ENCODE measurements at regions not wholly inside any gene's neighbourhood (a gene's known extent, or its start where the extent isn't known, plus 50 kb on each side); places are given as distances from the start of the nearest gene placed in this dataset.

DNA sequence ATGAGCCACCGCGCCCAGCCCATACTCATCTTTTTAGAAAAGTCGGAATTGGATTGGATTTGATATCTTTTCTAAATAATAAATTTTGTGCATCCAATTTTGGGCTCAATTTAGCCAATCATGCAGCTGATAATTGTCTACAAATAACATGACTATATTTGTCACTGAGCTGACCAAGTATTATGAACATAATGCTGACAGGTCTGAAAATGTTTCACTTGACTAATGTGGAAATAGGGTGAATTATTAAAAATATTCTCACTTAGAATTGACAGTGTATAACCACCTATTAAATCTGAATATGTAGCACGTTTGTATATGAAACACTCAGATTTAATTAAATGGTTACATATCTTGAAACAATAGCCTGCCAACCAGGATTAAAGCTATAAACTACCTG, 657.2 kb upstream of the FSHR start:
- Mint-ChIP-seq H3K36me3 (no peaks in the 10 kb centered on the region), H3K4me3 (no peak overlapping the region), H3K9me3 (peaks cover 0 to 5% (median 3%) of the 10 kb centered on the region in 7 donors), H3K4me1 (no peaks in the 10 kb centered on the region), H3K27me3 (ENCODE audit: low read depth in 3 of 3) (peaks cover 0 to 2% (median 0%) of the 10 kb centered on the region in 3 donors), H3K27ac (no peak overlapping the region)
- WGBS (ENCODE audit: insufficient coverage) = no CpG with 5 or more reads among the region's 4 CpGs
- TF ChIP-seq, protein P1, sequence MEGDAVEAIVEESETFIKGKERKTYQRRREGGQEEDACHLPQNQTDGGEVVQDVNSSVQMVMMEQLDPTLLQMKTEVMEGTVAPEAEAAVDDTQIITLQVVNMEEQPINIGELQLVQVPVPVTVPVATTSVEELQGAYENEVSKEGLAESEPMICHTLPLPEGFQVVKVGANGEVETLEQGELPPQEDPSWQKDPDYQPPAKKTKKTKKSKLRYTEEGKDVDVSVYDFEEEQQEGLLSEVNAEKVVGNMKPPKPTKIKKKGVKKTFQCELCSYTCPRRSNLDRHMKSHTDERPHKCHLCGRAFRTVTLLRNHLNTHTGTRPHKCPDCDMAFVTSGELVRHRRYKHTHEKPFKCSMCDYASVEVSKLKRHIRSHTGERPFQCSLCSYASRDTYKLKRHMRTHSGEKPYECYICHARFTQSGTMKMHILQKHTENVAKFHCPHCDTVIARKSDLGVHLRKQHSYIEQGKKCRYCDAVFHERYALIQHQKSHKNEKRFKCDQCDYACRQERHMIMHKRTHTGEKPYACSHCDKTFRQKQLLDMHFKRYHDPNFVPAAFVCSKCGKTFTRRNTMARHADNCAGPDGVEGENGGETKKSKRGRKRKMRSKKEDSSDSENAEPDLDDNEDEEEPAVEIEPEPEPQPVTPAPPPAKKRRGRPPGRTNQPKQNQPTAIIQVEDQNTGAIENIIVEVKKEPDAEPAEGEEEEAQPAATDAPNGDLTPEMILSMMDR (IDR thresholded peaks at IDR 0.05) = no peak
- no peak overlapping the region for H3K9ac ChIP-seq (ENCODE audit: insufficient read depth, low read length, poor library complexity, severe bottlenecking)
- H3K36me3 ChIP-seq (replicated peaks in 1 of 2; ENCODE audit: control insufficient read depth in 1 of 2, insufficient read depth in 2 of 2, low read length in 2 of 2) = no peaks in the 10 kb centered on the region
- H3K79me2 ChIP-seq (ENCODE audit: insufficient read depth, low read length) = no peaks in the 10 kb centered on the region
- no peak overlapping the region for H3K4me2 ChIP-seq (replicated peaks; ENCODE audit: extremely low read depth, low read length, poor library complexity, severe bottlenecking)
- H3K4me1 ChIP-seq (ENCODE audit: control insufficient read depth in 1 of 2, insufficient read depth in 2 of 2, low read length in 2 of 2) = no peaks in the 10 kb centered on the region
- intact Hi-C loops (cut with micrococcal nuclease) = no loop called here
- no peak overlapping the region for H3K27ac ChIP-seq (ENCODE audit: low read depth in 1 of 2, low read length in 2 of 2)
- H3K9me3 ChIP-seq (replicated peaks in 1 of 2; ENCODE audit: control insufficient read depth in 1 of 2, insufficient read depth in 1 of 2, low read length in 2 of 2) = peaks cover 0 to 2% of the 10 kb centered on the region in 2 donors
- H4K20me1 ChIP-seq (ENCODE audit: insufficient read depth, low read length) = no peaks in the 10 kb centered on the region
- no peak overlapping the region for H2AFZ ChIP-seq (ENCODE audit: insufficient read depth, low read depth, low read length, poor library complexity, severe bottlenecking)
- no peak for DNase-seq
- no peaks in the 10 kb centered on the region for H3K27me3 ChIP-seq (ENCODE audit: control insufficient read depth in 2 of 2, insufficient read depth in 2 of 2, low read length in 2 of 2)
- no peak overlapping the region for H3K4me3 ChIP-seq (replicated peaks in 1 of 3; ENCODE audit: low read depth in 2 of 3, low read length in 3 of 3)

DNA sequence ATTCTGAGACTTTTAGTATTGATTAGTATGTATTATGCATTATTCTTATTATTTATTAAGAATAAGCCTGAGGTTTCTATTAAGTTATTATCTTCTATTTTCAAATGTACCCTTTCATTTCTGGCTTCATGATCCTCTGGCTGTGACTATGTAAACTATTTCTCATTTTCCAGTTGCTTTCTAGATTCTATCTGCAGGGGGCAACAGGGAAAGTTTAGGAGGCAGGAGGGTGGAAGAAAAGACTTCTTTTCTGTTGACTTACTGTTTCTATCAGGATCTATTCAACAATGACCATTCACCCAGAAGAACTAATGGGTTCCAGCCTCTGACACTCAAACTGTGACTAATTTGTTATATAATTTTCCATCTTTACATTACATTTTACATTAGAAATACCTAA, 653.4 kb upstream of the FSHR start:
- Histone ChIP-seq H4K20me1 (ENCODE audit: insufficient read depth, low read length) (no peaks in the 10 kb centered on the region), H3K4me1 (ENCODE audit: control insufficient read depth in 1 of 2, insufficient read depth in 2 of 2, low read length in 2 of 2) (no peaks in the 10 kb centered on the region), H3K79me2 (ENCODE audit: insufficient read depth, low read length) (no peaks in the 10 kb centered on the region), H3K4me3 (replicated peaks in 1 of 3; ENCODE audit: low read depth in 2 of 3, low read length in 3 of 3) (no peak overlapping the region), H2AFZ (ENCODE audit: insufficient read depth, low read depth, low read length, poor library complexity, severe bottlenecking) (no peak overlapping the region), H3K9me3 (replicated peaks in 1 of 2; ENCODE audit: control insufficient read depth in 1 of 2, insufficient read depth in 1 of 2, low read length in 2 of 2) (peaks cover 0 to 5% of the 10 kb centered on the region in 2 donors), H3K4me2 (replicated peaks; ENCODE audit: extremely low read depth, low read length, poor library complexity, severe bottlenecking) (no peak overlapping the region), H3K9ac (ENCODE audit: insufficient read depth, low read length, poor library complexity, severe bottlenecking) (no peak overlapping the region), H3K36me3 (replicated peaks in 1 of 2; ENCODE audit: control insufficient read depth in 1 of 2, insufficient read depth in 2 of 2, low read length in 2 of 2) (no peaks in the 10 kb centered on the region), H3K27me3 (ENCODE audit: control insufficient read depth in 2 of 2, insufficient read depth in 2 of 2, low read length in 2 of 2) (no peaks in the 10 kb centered on the region), H3K27ac (ENCODE audit: low read depth in 1 of 2, low read length in 2 of 2) (no peak overlapping the region)
- Mint-ChIP-seq H3K36me3 (no peaks in the 10 kb centered on the region), H3K4me1 (no peaks in the 10 kb centered on the region), H3K27me3 (ENCODE audit: low read depth in 3 of 3) (peaks cover 0 to 2% (median 0%) of the 10 kb centered on the region in 3 donors), H3K4me3 (no peak overlapping the region), H3K9me3 (peaks cover 0 to 6% (median under 1%) of the 10 kb centered on the region in 7 donors), H3K27ac (no peak overlapping the region)
- DNase-seq = no peak
- intact Hi-C loops (cut with micrococcal nuclease) = no loop called here
- TF ChIP-seq, protein P1 (IDR thresholded peaks at IDR 0.05) = no peak

Measured in CD14-positive monocyte (primary cell).